Hypothalamus (tissue), 51 donors: ENCODE measurements at regions not wholly inside any gene's neighbourhood (a gene's known extent, or its start where the extent isn't known, plus 50 kb on each side); places are given as distances from the start of the nearest gene placed in this dataset.
"Not testable (repeated sequence)": the region's sequence is repeated elsewhere in the genome, so short reads cannot be mapped to it uniquely, and the experiment has no call there.

Experiments
- DNase-seq, 51 donors: peaks; one replicate each; lab custom pipeline; 2025; lab: John Stamatoyannopoulos, UW

- no peak for DNase-seq
These were observed 197.1 kb upstream of the SSTR4 start for GRCh38 chr20:22838001-22838400.

- DNase-seq, result no peak
These were observed 193.3 kb upstream of the SSTR4 start for GRCh38 chr20:22841846-22842245.

- DNase-seq, result no peak
These were observed 192.3 kb upstream of the SSTR4 start for GRCh38 chr20:22842793-22843192.

- DNase-seq, result no peak
These were observed 190.2 kb upstream of the SSTR4 start for GRCh38 chr20:22844959-22845358.

GRCh38 chr20:22846863-22847262 is 188.2 kb upstream of the SSTR4 start:
- DNase-seq, result no peak

- no peak for DNase-seq
These were observed 186.7 kb upstream of the SSTR4 start for GRCh38 chr20:22848364-22848763.

GRCh38 chr20:22851679-22852346 is 183.3 kb upstream of the SSTR4 start:
- DNase-seq, result not testable (repeated sequence)

GRCh38 chr20:22861231-22861980 is 173.7 kb upstream of the SSTR4 start:
- DNase-seq, result no peak

- no peak for DNase-seq
These were observed 173.1 kb upstream of the SSTR4 start for GRCh38 chr20:22861990-22862389.

GRCh38 chr20:22862671-22863230 is 172.4 kb upstream of the SSTR4 start:
- DNase-seq, result no peak

- DNase-seq, result no peak
These were observed 171.3 kb upstream of the SSTR4 start for GRCh38 chr20:22863826-22864225.

- DNase-seq, result no peak
These were observed 168.2 kb upstream of the SSTR4 start for GRCh38 chr20:22866812-22867341.

- DNase-seq, result no peak
These were observed 156.9 kb upstream of the SSTR4 start for GRCh38 chr20:22878166-22878565.

- no peak for DNase-seq
These were observed 154.8 kb upstream of the SSTR4 start for GRCh38 chr20:22880277-22880676.

GRCh38 chr20:22887796-22888195 is 147.3 kb upstream of the SSTR4 start:
- DNase-seq, result no peak

GRCh38 chr20:22890594-22891300 is 144.4 kb upstream of the SSTR4 start:
- no peak for DNase-seq

GRCh38 chr20:22901164-22901563 is 133.9 kb upstream of the SSTR4 start:
- DNase-seq, result no peak

GRCh38 chr20:22901921-22902320 is 133.2 kb upstream of the SSTR4 start:
- no peak for DNase-seq

- DNase-seq, result no peak
These were observed 130.7 kb upstream of the SSTR4 start for GRCh38 chr20:22904386-22904785.

- no peak for DNase-seq
These were observed 130.2 kb upstream of the SSTR4 start for GRCh38 chr20:22904905-22905304.

- DNase-seq, result peak in 14 of 51 donors; percentile 0 to 21 (median 4)
These were observed 129.5 kb upstream of the SSTR4 start for GRCh38 chr20:22905658-22906057.
